DND-41 (cell line): ENCODE measurements at regions not wholly inside any gene's neighbourhood (a gene's known extent, or its start where the extent isn't known, plus 50 kb on each side); places are given as distances from the start of the nearest gene placed in this dataset.
A peak's percentile ranks its signal among the peaks of the same experiment; 100 is the strongest.

Experiments used
- ATAC-seq: fragments of 200-7000 bp; cut with Tn5 transposase; 3 replicates; pipeline ENCODE4 v1.9.1; 2021; ENCODE audit warnings: low read depth; ENCODE audit not compliant: insufficient read depth
- DNase-seq: peaks from one replicate; pipeline ENCODE4 v3.0.0-alpha.2; 2020
- H2AFZ ChIP-seq: 2 replicates; pipeline ENCODE4 v1.6.0; 2012; ENCODE audit warnings: low read depth, low read length
- H3K27ac ChIP-seq: 2 replicates; pipeline ENCODE4 v1.5.1; 2012; ENCODE audit warnings: low read length, inconsistent platforms
- H3K27me3 ChIP-seq: fragments of 200-600 bp; sonication (generic); 2 replicates; pipeline ENCODE4 v1.6.0; 2012; ENCODE audit warnings: low read length, mild to moderate bottlenecking, inconsistent platforms; ENCODE audit not compliant: insufficient read depth, poor library complexity
- H3K36me3 ChIP-seq: 2 replicates; pipeline ENCODE4 v1.5.1; 2012; ENCODE audit warnings: low read length, inconsistent platforms; ENCODE audit not compliant: insufficient read depth
- H3K4me1 ChIP-seq: 2 replicates; pipeline ENCODE4 v1.5.1; 2012; ENCODE audit warnings: mild to moderate bottlenecking, low read length; ENCODE audit not compliant: insufficient read depth
- H3K4me2 ChIP-seq: 2 replicates; pipeline ENCODE4 v1.6.0; 2012; ENCODE audit warnings: mild to moderate bottlenecking, moderate library complexity, low read length, inconsistent platforms; ENCODE audit not compliant: insufficient read depth
- H3K4me3 ChIP-seq, 2 experiments: fragments of 200-600 bp in 1 of 2; shearing (Covaris generic) in 1 of 2; 2 replicates each; pipeline ENCODE4 v1.5.1; 2012 to 2016; ENCODE audit warnings: inconsistent platforms in 2 of 2, low read length in 2 of 2, mild to moderate bottlenecking in 2 of 2, low read depth in 1 of 2, moderate library complexity in 1 of 2
- H3K79me2 ChIP-seq: 2 replicates; pipeline ENCODE4 v1.6.0; 2012; ENCODE audit warnings: low read length, inconsistent platforms; ENCODE audit not compliant: insufficient read depth
- H3K9ac ChIP-seq: 2 replicates; pipeline ENCODE4 v1.6.0; 2012; ENCODE audit warnings: low read depth, mild to moderate bottlenecking, inconsistent platforms, low read length, moderate library complexity
- H3K9me3 ChIP-seq: 2 replicates; pipeline ENCODE4 v1.5.1; 2012; ENCODE audit warnings: low read length, moderate library complexity, mild to moderate bottlenecking, inconsistent platforms; ENCODE audit not compliant: insufficient read depth, severe bottlenecking
- H4K20me1 ChIP-seq: 2 replicates; pipeline ENCODE4 v1.6.0; 2012; ENCODE audit warnings: low read length; ENCODE audit not compliant: insufficient read depth
- CTCF ChIP-seq: IDR thresholded peaks from 2 replicates; pipeline ENCODE4 v1.5.1; 2012; ENCODE audit warnings: borderline replicate concordance, low read length, moderate library complexity, mild to moderate bottlenecking; ENCODE audit not compliant: poor library complexity, severe bottlenecking; ENCODE audit errors: extremely low read depth
- EZH2 ChIP-seq: IDR thresholded peaks from 3 replicates; pipeline ENCODE4 v1.6.1; 2012; ENCODE audit warnings: borderline replicate concordance, low read depth, mild to moderate bottlenecking, moderate library complexity, low read length, inconsistent platforms; ENCODE audit not compliant: severe bottlenecking

- Histone ChIP-seq H3K36me3 (no peaks in the 10 kb centered on the region), H3K4me2 (no peak overlapping the region), H4K20me1 (no peaks in the 10 kb centered on the region), H3K4me3 (no peak overlapping the region), H3K9me3 (no peaks in the 10 kb centered on the region), H2AFZ (no peak overlapping the region), H3K79me2 (no peaks in the 10 kb centered on the region), H3K27me3 (no peaks in the 10 kb centered on the region), H3K4me1 (no peaks in the 10 kb centered on the region), H3K9ac (no peak overlapping the region), H3K27ac (no peak overlapping the region)
- TF ChIP-seq CTCF (peak; percentile 70), EZH2 (no peak)
- ATAC-seq (peak; percentile 74), DNase-seq (peak; percentile 37)
Measured at GRCh38 chr9:27888661-27889295, 315.5 kb upstream of the C9orf72 start.

- Histone ChIP-seq H3K79me2 (no peaks in the 10 kb centered on the region), H3K4me3 (no peak overlapping the region), H3K9ac (no peak overlapping the region), H3K4me1 (no peaks in the 10 kb centered on the region), H3K27ac (no peak overlapping the region), H3K9me3 (no peaks in the 10 kb centered on the region), H4K20me1 (no peaks in the 10 kb centered on the region), H3K27me3 (no peaks in the 10 kb centered on the region), H2AFZ (no peak overlapping the region), H3K36me3 (no peaks in the 10 kb centered on the region), H3K4me2 (no peak overlapping the region)
- ATAC-seq (no peak), DNase-seq (no peak)
- TF ChIP-seq EZH2 (no peak), CTCF (no peak)
Measured at GRCh38 chr9:27924502-27924901, 351.2 kb upstream of the C9orf72 start.

- no peak overlapping the region for H3K4me3 ChIP-seq
- no peak overlapping the region for H3K27ac ChIP-seq
- no peaks in the 10 kb centered on the region for H3K27me3 ChIP-seq
- no peak overlapping the region for H3K9ac ChIP-seq
- no peak for DNase-seq
- no peaks in the 10 kb centered on the region for H4K20me1 ChIP-seq
- no peaks in the 10 kb centered on the region for H3K36me3 ChIP-seq
- no peak overlapping the region for H3K4me2 ChIP-seq
- no peak overlapping the region for H2AFZ ChIP-seq
- TF ChIP-seq CTCF, result no peak
- TF ChIP-seq EZH2, result no peak
- H3K9me3 ChIP-seq, result no peaks in the 10 kb centered on the region
- H3K79me2 ChIP-seq, result no peaks in the 10 kb centered on the region
- no peaks in the 10 kb centered on the region for H3K4me1 ChIP-seq
- ATAC-seq, result no peak
Measured at GRCh38 chr9:27925815-27926214, 352.5 kb upstream of the C9orf72 start.
